WTC11 (cell line): ENCODE measurements at regions not wholly inside any gene's neighbourhood (a gene's known extent, or its start where the extent isn't known, plus 50 kb on each side); places are given as distances from the start of the nearest gene placed in this dataset.

ENCODE experiments used
- ATAC-seq: fragments of 200-7000 bp; cut with Tn5 transposase; 2 replicates; pipeline ENCODE4 v1.10.0; 2021; ENCODE audit warnings: mild to moderate bottlenecking, moderate library complexity
- CTCF ChIA-PET: fragments of 300-600 bp; sonication (Branson Sonifier 250); formaldehyde crosslinking; loops from one replicate; lab custom pipeline; 2021; ENCODE audit warnings: antibody characterized with exemption; lab: Charles Lee
- POLR2A ChIA-PET: fragments of 350-600 bp; sonication (Branson Sonifier 250); formaldehyde crosslinking; loops from one replicate; lab custom pipeline; 2021; ENCODE audit warnings: antibody characterized with exemption; lab: Charles Lee
- DNase-seq: peaks from one replicate; pipeline ENCODE4 v3.0.0; 2021; ENCODE audit warnings: low spot score
- H3K27ac Mint-ChIP-seq: 2 replicates; pipeline ENCODE4 v1.8.0; 2021; ENCODE audit warnings: mixed read lengths
- H3K27me3 Mint-ChIP-seq: 2 replicates; pipeline ENCODE4 v1.8.0; 2021; ENCODE audit warnings: low read depth, mild to moderate bottlenecking, moderate library complexity, mixed read lengths
- H3K36me3 Mint-ChIP-seq: 2 replicates; pipeline ENCODE4 v1.8.0; 2021; ENCODE audit warnings: mixed read lengths
- H3K4me1 Mint-ChIP-seq: 2 replicates; pipeline ENCODE4 v1.8.0; 2022; ENCODE audit warnings: mixed read lengths
- H3K4me3 Mint-ChIP-seq: 2 replicates; pipeline ENCODE4 v1.8.0; 2021; ENCODE audit warnings: mild to moderate bottlenecking, moderate library complexity, mixed read lengths
- H3K9me3 Mint-ChIP-seq: 2 replicates; pipeline ENCODE4 v1.8.0; 2021; ENCODE audit warnings: mixed read lengths
- AR ChIP-seq: fragments of 250-450 bp; sonication (Bioruptor Pico); IDR thresholded peaks from 2 replicates; pipeline ENCODE4 v1.9.0; 2021; ENCODE audit warnings: mild to moderate bottlenecking
- CREM ChIP-seq: sonication (generic); formaldehyde crosslinking; IDR thresholded peaks from 2 replicates; pipeline ENCODE4 v1.8.1; 2022; ENCODE audit warnings: mild to moderate bottlenecking, missing genetic modification reagents, moderate library complexity
- ERG ChIP-seq: fragments of 250-450 bp; sonication (Bioruptor Pico); IDR thresholded peaks from 2 replicates; pipeline ENCODE4 v1.8.0; 2021; ENCODE audit warnings: mild to moderate bottlenecking
- FOXP1 ChIP-seq: sonication (generic); formaldehyde crosslinking; IDR thresholded peaks from 2 replicates; pipeline ENCODE4 v1.8.0; 2022; ENCODE audit warnings: missing genetic modification reagents, mild to moderate bottlenecking, moderate library complexity, borderline replicate concordance
- FOXP4 ChIP-seq: sonication (generic); formaldehyde crosslinking; IDR thresholded peaks from 2 replicates; pipeline ENCODE4 v1.8.0; 2022; ENCODE audit warnings: mild to moderate bottlenecking, missing genetic modification reagents
- JUN ChIP-seq: sonication (generic); formaldehyde crosslinking; IDR thresholded peaks from 2 replicates; pipeline ENCODE4 v1.8.0; 2023; ENCODE audit warnings: mild to moderate bottlenecking, missing genetic modification reagents
- KAT7 ChIP-seq: sonication (generic); formaldehyde crosslinking; IDR thresholded peaks from 2 replicates; pipeline ENCODE4 v1.8.1; 2023; ENCODE audit warnings: missing genetic modification reagents, mild to moderate bottlenecking, borderline replicate concordance
- MYBL2 ChIP-seq: sonication (generic); formaldehyde crosslinking; IDR thresholded peaks from 2 replicates; pipeline ENCODE4 v1.8.1; 2023; ENCODE audit warnings: mild to moderate bottlenecking, moderate library complexity, missing genetic modification reagents
- NR2C2 ChIP-seq: sonication (generic); formaldehyde crosslinking; IDR thresholded peaks from 2 replicates; pipeline ENCODE4 v1.8.0; 2022; ENCODE audit warnings: mild to moderate bottlenecking, missing genetic modification reagents
- RELA ChIP-seq: sonication (generic); formaldehyde crosslinking; IDR thresholded peaks from 2 replicates; pipeline ENCODE4 v1.8.1; 2022; ENCODE audit warnings: missing genetic modification reagents, mild to moderate bottlenecking, borderline replicate concordance
- SMAD3 ChIP-seq: sonication (generic); formaldehyde crosslinking; IDR thresholded peaks from 2 replicates; pipeline ENCODE4 v1.8.0; 2022; ENCODE audit warnings: missing genetic modification reagents, mild to moderate bottlenecking, borderline replicate concordance
- SOX15 ChIP-seq: fragments of 250-450 bp; sonication (Bioruptor Pico); IDR thresholded peaks from 2 replicates; pipeline ENCODE4 v1.9.0; 2021; ENCODE audit warnings: mild to moderate bottlenecking
- TCF7 ChIP-seq: sonication (generic); formaldehyde crosslinking; IDR thresholded peaks from 2 replicates; pipeline ENCODE4 v1.8.0; 2022; ENCODE audit warnings: mild to moderate bottlenecking, low read depth, missing genetic modification reagents, moderate library complexity
- ZNF121 ChIP-seq: sonication (generic); formaldehyde crosslinking; IDR thresholded peaks from 2 replicates; pipeline ENCODE4 v1.8.0; 2023; ENCODE audit warnings: missing genetic modification reagents
- ZNF416 ChIP-seq: fragments of 250-450 bp; sonication (Bioruptor Pico); IDR thresholded peaks from 2 replicates; pipeline ENCODE4 v1.9.0; 2021; ENCODE audit warnings: mild to moderate bottlenecking, inconsistent platforms
- TF ChIP-seq, protein P1 (sequence below): fragments of 250-450 bp; sonication (Bioruptor Pico); IDR thresholded peaks from 2 replicates; pipeline ENCODE4 v1.9.0; 2021; ENCODE audit warnings: mild to moderate bottlenecking, borderline replicate concordance
- TF ChIP-seq, protein P2 (sequence below): sonication (generic); formaldehyde crosslinking; IDR thresholded peaks from 2 replicates; pipeline ENCODE4 v1.8.0; 2022; ENCODE audit warnings: mild to moderate bottlenecking, missing genetic modification reagents
- TF ChIP-seq, protein P3 (sequence below): fragments of 250-450 bp; sonication (Bioruptor Pico); conservative IDR thresholded peaks from 2 replicates; pipeline ENCODE4 v1.9.0; 2021; ENCODE audit warnings: mild to moderate bottlenecking
- TF ChIP-seq, protein P4 (sequence below): sonication (generic); formaldehyde crosslinking; conservative IDR thresholded peaks from 2 replicates; pipeline ENCODE4 v1.8.1; 2023; ENCODE audit warnings: mild to moderate bottlenecking, low read depth, missing genetic modification reagents, moderate library complexity

DNA sequence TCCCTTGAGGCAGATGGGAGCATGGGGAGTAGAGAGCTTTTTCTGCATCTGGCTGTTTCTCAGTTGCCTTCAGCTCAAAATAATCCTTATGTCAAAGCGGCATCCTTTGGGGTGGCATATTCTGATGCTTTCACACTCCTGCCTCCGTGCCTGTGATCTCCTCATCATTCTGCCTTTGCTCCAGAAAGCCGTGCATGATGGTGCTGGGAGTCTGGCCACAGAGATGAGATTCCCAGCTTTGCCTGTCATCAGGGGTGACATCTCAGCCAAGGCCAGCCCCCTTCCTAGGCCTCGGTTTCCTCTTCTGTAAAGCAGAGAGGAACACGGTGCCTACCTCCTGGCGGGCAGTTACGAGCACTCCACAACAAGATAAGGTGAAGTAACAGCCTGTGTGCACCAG lies 96.3 kb upstream of the ALDH1A3 start (continued):
- TF ChIP-seq AR (no peak), SMAD3 (CRISPR knock-in tag) (no peak)
- TF ChIP-seq, all 79 proteins: peak for 0

DNA sequence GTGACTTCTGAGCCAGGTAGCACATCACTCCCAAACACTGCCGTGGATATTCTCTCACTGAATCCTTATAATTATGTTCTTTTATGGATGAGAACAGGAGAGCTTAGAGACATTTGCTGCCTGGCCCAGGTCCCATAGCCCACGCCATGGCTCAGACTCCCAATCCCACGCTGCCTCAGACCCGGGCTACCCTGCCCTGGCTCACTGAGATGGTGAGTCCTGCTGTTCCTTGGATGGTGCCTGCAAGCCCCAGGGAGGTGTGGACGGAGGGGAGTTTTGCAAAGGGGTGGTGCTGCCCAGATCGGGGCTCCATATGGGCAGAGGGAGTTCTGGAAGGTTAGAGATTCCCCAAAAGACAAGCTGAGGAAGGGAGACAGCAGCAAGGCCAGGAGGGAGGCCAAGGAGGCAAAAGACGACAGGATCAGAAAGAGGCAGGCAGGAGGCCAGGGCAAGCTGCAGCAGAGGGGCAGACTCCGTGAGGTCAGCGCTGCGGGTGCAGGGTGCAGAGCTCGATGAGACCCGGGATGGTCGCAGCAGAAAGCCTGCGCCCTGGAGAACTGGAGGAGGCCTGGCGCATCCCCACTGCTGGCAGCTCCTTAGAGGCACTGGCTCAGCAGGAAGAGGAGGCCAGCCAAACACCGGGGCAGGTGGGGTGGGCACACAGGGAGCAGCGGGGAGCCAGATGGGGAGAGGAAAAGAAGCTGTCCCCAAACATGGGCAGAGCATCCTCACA lies 95.7 kb upstream of the ALDH1A3 start:
- DNase-seq: peak; percentile 9
- no peak overlapping the region for H3K4me3 Mint-ChIP-seq
- no peaks in the 10 kb centered on the region; the same call in none of the 2 replicates for H3K36me3 Mint-ChIP-seq
- no peak for ATAC-seq
- H3K27ac Mint-ChIP-seq: no peak overlapping the region
- peaks cover 5% of the 10 kb centered on the region; the same call in 1 of the 2 replicates for H3K9me3 Mint-ChIP-seq
- CTCF ChIA-PET: no interaction called here
- POLR2A ChIA-PET: no interaction called here
- no peaks in the 10 kb centered on the region; the same call in 1 of the 2 replicates for H3K27me3 Mint-ChIP-seq
- peaks cover 9% of the 10 kb centered on the region for H3K4me1 Mint-ChIP-seq
- TF ChIP-seq JUN (CRISPR knock-in tag): no peak
- no peak for TF ChIP-seq MYBL2 (CRISPR knock-in tag)
- TF ChIP-seq ZNF121 (CRISPR knock-in tag): no peak
- TF ChIP-seq, protein P1, sequence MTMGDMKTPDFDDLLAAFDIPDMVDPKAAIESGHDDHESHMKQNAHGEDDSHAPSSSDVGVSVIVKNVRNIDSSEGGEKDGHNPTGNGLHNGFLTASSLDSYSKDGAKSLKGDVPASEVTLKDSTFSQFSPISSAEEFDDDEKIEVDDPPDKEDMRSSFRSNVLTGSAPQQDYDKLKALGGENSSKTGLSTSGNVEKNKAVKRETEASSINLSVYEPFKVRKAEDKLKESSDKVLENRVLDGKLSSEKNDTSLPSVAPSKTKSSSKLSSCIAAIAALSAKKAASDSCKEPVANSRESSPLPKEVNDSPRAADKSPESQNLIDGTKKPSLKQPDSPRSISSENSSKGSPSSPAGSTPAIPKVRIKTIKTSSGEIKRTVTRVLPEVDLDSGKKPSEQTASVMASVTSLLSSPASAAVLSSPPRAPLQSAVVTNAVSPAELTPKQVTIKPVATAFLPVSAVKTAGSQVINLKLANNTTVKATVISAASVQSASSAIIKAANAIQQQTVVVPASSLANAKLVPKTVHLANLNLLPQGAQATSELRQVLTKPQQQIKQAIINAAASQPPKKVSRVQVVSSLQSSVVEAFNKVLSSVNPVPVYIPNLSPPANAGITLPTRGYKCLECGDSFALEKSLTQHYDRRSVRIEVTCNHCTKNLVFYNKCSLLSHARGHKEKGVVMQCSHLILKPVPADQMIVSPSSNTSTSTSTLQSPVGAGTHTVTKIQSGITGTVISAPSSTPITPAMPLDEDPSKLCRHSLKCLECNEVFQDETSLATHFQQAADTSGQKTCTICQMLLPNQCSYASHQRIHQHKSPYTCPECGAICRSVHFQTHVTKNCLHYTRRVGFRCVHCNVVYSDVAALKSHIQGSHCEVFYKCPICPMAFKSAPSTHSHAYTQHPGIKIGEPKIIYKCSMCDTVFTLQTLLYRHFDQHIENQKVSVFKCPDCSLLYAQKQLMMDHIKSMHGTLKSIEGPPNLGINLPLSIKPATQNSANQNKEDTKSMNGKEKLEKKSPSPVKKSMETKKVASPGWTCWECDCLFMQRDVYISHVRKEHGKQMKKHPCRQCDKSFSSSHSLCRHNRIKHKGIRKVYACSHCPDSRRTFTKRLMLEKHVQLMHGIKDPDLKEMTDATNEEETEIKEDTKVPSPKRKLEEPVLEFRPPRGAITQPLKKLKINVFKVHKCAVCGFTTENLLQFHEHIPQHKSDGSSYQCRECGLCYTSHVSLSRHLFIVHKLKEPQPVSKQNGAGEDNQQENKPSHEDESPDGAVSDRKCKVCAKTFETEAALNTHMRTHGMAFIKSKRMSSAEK: no peak
- TF ChIP-seq ZNF416: no peak
- TF ChIP-seq FOXP1 (CRISPR knock-in tag): no peak
- TF ChIP-seq FOXP4 (CRISPR knock-in tag): no peak
- TF ChIP-seq ERG (CRISPR knock-in tag): no peak
- no peak for TF ChIP-seq TCF7 (CRISPR knock-in tag)
- no peak for TF ChIP-seq NR2C2 (CRISPR knock-in tag)
- TF ChIP-seq RELA (CRISPR knock-in tag): no peak
- TF ChIP-seq, protein P2, sequence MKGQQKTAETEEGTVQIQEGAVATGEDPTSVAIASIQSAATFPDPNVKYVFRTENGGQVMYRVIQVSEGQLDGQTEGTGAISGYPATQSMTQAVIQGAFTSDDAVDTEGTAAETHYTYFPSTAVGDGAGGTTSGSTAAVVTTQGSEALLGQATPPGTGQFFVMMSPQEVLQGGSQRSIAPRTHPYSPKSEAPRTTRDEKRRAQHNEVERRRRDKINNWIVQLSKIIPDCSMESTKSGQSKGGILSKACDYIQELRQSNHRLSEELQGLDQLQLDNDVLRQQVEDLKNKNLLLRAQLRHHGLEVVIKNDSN (CRISPR knock-in tag): no peak
- TF ChIP-seq SOX15 (CRISPR knock-in tag): no peak
- TF ChIP-seq CREM (CRISPR knock-in tag): no peak
- no peak for TF ChIP-seq KAT7 (CRISPR knock-in tag)
- TF ChIP-seq, protein P3, sequence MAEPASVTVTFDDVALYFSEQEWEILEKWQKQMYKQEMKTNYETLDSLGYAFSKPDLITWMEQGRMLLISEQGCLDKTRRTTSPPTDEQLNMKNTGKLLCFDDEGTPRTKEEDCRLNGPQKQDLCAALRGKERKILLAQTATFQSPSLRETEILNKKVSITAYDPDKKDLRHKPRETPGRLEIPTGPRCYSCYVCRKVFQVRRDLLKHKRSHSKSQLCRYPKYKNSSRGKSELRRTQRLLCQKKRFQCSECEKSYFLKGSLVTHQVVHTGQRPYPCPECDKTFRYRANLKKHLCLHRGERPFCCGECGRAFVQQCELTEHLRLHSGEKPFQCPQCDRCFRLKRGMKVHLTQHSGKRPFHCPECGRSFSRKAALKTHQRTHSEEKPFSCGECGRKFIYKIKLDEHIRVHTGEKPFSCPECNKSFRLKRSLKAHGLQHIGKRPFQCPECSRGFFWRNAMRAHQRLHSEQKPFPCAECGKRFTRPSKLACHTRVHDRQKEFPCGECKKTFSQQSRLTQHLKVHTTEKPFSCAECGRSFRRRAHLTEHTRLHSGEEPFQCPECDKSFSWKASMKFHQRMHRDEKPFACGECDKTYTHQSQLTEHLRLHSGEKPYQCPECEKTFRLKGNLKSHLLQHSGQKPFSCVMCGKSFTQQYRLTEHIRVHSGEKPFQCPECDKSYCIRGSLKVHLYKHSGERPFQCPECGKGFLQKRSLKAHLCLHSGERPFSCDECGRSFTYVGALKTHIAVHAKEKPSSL (CRISPR knock-in tag): no peak
- TF ChIP-seq, protein P4, sequence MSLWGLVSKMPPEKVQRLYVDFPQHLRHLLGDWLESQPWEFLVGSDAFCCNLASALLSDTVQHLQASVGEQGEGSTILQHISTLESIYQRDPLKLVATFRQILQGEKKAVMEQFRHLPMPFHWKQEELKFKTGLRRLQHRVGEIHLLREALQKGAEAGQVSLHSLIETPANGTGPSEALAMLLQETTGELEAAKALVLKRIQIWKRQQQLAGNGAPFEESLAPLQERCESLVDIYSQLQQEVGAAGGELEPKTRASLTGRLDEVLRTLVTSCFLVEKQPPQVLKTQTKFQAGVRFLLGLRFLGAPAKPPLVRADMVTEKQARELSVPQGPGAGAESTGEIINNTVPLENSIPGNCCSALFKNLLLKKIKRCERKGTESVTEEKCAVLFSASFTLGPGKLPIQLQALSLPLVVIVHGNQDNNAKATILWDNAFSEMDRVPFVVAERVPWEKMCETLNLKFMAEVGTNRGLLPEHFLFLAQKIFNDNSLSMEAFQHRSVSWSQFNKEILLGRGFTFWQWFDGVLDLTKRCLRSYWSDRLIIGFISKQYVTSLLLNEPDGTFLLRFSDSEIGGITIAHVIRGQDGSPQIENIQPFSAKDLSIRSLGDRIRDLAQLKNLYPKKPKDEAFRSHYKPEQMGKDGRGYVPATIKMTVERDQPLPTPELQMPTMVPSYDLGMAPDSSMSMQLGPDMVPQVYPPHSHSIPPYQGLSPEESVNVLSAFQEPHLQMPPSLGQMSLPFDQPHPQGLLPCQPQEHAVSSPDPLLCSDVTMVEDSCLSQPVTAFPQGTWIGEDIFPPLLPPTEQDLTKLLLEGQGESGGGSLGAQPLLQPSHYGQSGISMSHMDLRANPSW: no peak
- TF ChIP-seq, all 79 proteins: peak for 0
